GM21723 (cell line): ENCODE measurements at regions not wholly inside any gene's neighbourhood (a gene's known extent, or its start where the extent isn't known, plus 50 kb on each side); places are given as distances from the start of the nearest gene placed in this dataset.
A peak's percentile ranks its signal among the peaks of the same experiment; 100 is the strongest.

Source experiments
- ATAC-seq: cut with Tn5 transposase; IDR thresholded peaks from one replicate; pipeline ENCODE4 v1.9.1; 2021; ENCODE audit warnings: mild to moderate bottlenecking, moderate library complexity; ENCODE audit not compliant: unreplicated experiment

- no peak for ATAC-seq
These were observed 476.5 kb downstream of the GPAM start for GRCh38 chr10:111707076-111707475.

GRCh38 chr10:111709603-111710002, 474.0 kb downstream of the GPAM start:
- ATAC-seq: no peak

GRCh38 chr10:111716032-111716431, 467.5 kb downstream of the GPAM start:
- ATAC-seq: no peak

- no peak for ATAC-seq
These were observed 459.4 kb downstream of the GPAM start for GRCh38 chr10:111724121-111724520.

- ATAC-seq: no peak
These were observed 458.5 kb downstream of the GPAM start for GRCh38 chr10:111725050-111725449.

GRCh38 chr10:111732166-111732785, 451.3 kb downstream of the GPAM start:
- no peak for ATAC-seq

- ATAC-seq: no peak
These were observed 444.3 kb downstream of the GPAM start for GRCh38 chr10:111739125-111739873.

- ATAC-seq: no peak
These were observed 443.8 kb downstream of the GPAM start for GRCh38 chr10:111739874-111740139.

GRCh38 chr10:111745982-111746381, 437.6 kb downstream of the GPAM start:
- no peak for ATAC-seq

- no peak for ATAC-seq
These were observed 435.8 kb downstream of the GPAM start for GRCh38 chr10:111747751-111748150.

- no peak for ATAC-seq
These were observed 435.4 kb downstream of the GPAM start for GRCh38 chr10:111748184-111748583.

- no peak for ATAC-seq
These were observed 433.3 kb downstream of the GPAM start for GRCh38 chr10:111750165-111750849.

GRCh38 chr10:111756217-111757061, 427.1 kb downstream of the GPAM start:
- ATAC-seq: peak; percentile 67

GRCh38 chr10:111758593-111758992, 425.0 kb downstream of the GPAM start:
- ATAC-seq: no peak

- ATAC-seq: no peak
These were observed 421.5 kb downstream of the GPAM start for GRCh38 chr10:111762114-111762513.

GRCh38 chr10:111765216-111765615, 418.3 kb downstream of the GPAM start:
- ATAC-seq: no peak

GRCh38 chr10:111766464-111766863, 417.1 kb downstream of the GPAM start:
- ATAC-seq: no peak

GRCh38 chr10:111767661-111768060, 415.9 kb downstream of the GPAM start:
- ATAC-seq: no peak

- no peak for ATAC-seq
These were observed 409.6 kb downstream of the GPAM start for GRCh38 chr10:111773950-111774349.

GRCh38 chr10:111774486-111774885, 409.1 kb downstream of the GPAM start:
- no peak for ATAC-seq

- ATAC-seq: no peak
These were observed 399.1 kb downstream of the GPAM start for GRCh38 chr10:111784436-111784835.
